ENCODE measurements at regions not wholly inside any gene's neighbourhood (a gene's known extent, or its start where the extent isn't known, plus 50 kb on each side); places are given as distances from the start of the nearest gene placed in this dataset.
"Not testable (repeated sequence)": the region's sequence is repeated elsewhere in the genome, so short reads cannot be mapped to it uniquely, and the experiment has no call there.

GRCh38 chr12:46548605-46549071 is 176.1 kb upstream of the SLC38A2 start:
- no peak overlapping the region for H3K4me3 ChIP-seq (ENCODE audit: low read length in 2 of 2)
- H3K4me1 ChIP-seq (ENCODE audit: control insufficient read depth in 1 of 2, insufficient read depth in 2 of 2, low read length in 2 of 2): peaks cover 0 to 5% of the 10 kb centered on the region in 2 donors
- no peak overlapping the region for H3K27ac ChIP-seq (ENCODE audit: low read depth in 1 of 2, low read length in 2 of 2)
- no peaks in the 10 kb centered on the region for H3K36me3 ChIP-seq (ENCODE audit: control insufficient read depth in 1 of 2, insufficient read depth in 2 of 2, low read length in 1 of 2)
- intact Hi-C loops (cut with DNase I): no loop called here
- DNase-seq: no peak
- no peak for ATAC-seq (ENCODE audit: low FRiP score)
- H3K9me3 ChIP-seq (ENCODE audit: control insufficient read depth, low read length): no peaks in the 10 kb centered on the region
- WGBS, 2 donors: 17% methylated on average over 2 of the region's 2 CpGs
- no peaks in the 10 kb centered on the region for H3K27me3 ChIP-seq (ENCODE audit: control insufficient read depth in 1 of 2, insufficient read depth in 2 of 2, low read length in 1 of 2)

DNA sequence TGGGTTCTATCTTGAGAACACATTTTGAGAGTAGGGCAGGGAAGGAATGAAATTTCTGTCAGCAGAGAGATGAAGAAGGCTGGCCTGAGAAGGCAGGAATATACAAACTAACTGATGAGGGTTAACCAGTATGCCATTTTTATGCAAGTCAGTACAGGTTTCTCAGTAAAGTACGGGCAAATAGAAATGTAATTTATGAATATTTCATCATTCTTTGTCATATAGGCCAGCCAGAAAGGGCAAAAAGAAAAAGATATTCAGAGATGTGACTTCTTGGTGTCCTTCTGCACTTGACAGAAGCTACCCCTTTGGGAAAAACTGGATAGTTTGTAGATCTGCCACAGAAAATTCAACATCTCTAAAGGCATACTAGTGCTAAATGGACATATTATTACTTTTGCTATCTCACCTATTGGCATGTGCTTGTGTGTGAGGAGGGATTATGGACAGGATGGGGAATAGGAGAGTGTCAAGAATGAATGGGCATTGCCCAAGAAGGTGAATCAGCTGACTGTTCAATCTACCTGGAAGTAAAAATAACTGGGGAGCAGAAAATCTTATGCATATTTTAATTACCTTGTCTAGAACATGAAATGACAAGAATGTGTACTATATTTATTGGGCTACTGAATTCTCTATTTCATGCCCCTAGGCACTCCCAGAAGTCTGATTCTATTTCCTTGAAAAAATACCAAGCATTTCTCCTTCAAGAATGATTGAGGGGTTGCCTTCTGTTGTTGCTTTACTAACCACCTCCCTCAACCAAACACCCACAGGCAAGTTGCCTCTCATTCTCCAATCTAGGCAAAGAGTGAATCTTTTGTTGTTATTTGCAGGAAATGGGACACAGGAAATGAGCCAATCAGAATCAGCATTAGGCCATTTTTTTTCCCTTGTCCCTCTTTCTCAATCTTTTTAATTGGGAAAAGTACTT is 175.1 kb upstream of the SLC38A2 start:
- Histone ChIP-seq H3K36me3 (ENCODE audit: control insufficient read depth in 1 of 2, insufficient read depth in 2 of 2, low read length in 1 of 2) (no peaks in the 10 kb centered on the region), H3K4me3 (ENCODE audit: low read length in 2 of 2) (no peak overlapping the region), H3K9me3 (ENCODE audit: control insufficient read depth, low read length) (no peaks in the 10 kb centered on the region), H3K4me1 (ENCODE audit: control insufficient read depth in 1 of 2, insufficient read depth in 2 of 2, low read length in 2 of 2) (peaks cover 0 to 5% of the 10 kb centered on the region in 2 donors), H3K27me3 (ENCODE audit: control insufficient read depth in 1 of 2, insufficient read depth in 2 of 2, low read length in 1 of 2) (no peaks in the 10 kb centered on the region), H3K27ac (ENCODE audit: low read depth in 1 of 2, low read length in 2 of 2) (no peak overlapping the region)
- DNase-seq (no peak), ATAC-seq (ENCODE audit: low FRiP score) (no peak)
- intact Hi-C loops (cut with DNase I): no loop called here
- 94 to 100% methylated on average over 1 of the region's 1 CpG for WGBS, 2 donors

DNA sequence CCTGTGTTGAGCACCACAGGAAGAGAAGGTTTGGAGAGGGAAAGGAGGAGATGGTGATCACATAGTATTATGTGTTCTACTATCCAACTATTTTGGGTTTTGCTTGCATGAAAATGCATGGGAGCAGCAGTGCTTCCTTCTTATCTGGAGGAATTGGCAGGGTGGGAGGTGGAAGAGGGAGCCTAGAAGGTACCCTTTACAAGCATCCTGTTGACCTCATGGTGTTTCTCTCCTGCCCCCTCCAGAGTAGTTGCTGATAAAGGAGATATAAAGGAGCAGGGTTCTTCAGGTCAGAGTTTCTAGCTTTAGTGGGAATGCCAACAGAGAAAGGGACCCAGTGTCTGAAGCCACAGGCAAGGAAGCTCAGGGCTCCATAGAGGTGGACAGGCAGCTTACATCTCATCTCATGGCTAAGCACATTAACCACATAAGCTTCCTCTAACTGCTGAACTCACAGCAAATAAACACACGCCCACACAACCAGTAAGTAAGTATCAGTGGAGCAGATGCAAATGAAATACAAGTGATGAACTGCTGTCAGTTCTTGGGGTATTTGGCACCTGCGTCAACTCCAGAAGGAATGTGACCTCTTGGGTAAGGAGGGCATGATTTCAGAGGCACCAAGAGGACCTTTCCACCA is 174.2 kb upstream of the SLC38A2 start:
- intact Hi-C loops (cut with DNase I): no loop called here

GRCh38 chr12:46543378-46543795 is 170.8 kb upstream of the SLC38A2 start:
- ATAC-seq (ENCODE audit: low FRiP score); H3K9me3 ChIP-seq (ENCODE audit: control insufficient read depth, low read length); H3K36me3 ChIP-seq (ENCODE audit: control insufficient read depth in 1 of 2, insufficient read depth in 2 of 2, low read length in 1 of 2); H3K4me1 ChIP-seq (ENCODE audit: control insufficient read depth in 1 of 2, insufficient read depth in 2 of 2, low read length in 2 of 2); intact Hi-C loops (cut with DNase I); H3K27me3 ChIP-seq (ENCODE audit: control insufficient read depth in 1 of 2, insufficient read depth in 2 of 2, low read length in 1 of 2); DNase-seq; H3K4me3 ChIP-seq (ENCODE audit: low read length in 2 of 2); H3K27ac ChIP-seq (ENCODE audit: low read depth in 1 of 2, low read length in 2 of 2): not testable (repeated sequence)
- 96 to 98% methylated on average over 3 of the region's 3 CpGs for WGBS, 2 donors

More for the DNA sequence above, 174.2 kb upstream of the SLC38A2 start:
- no peaks in the 10 kb centered on the region for H3K27me3 ChIP-seq (ENCODE audit: control insufficient read depth in 1 of 2, insufficient read depth in 2 of 2, low read length in 1 of 2)
- 69 to 94% methylated on average over 2 of the region's 2 CpGs for WGBS, 2 donors
- ATAC-seq (ENCODE audit: low FRiP score) (no peak), DNase-seq (no peak)
- H3K4me3 ChIP-seq (ENCODE audit: low read length in 2 of 2): no peak overlapping the region
- no peak overlapping the region for H3K27ac ChIP-seq (ENCODE audit: low read depth in 1 of 2, low read length in 2 of 2)
- H3K36me3 ChIP-seq (ENCODE audit: control insufficient read depth in 1 of 2, insufficient read depth in 2 of 2, low read length in 1 of 2): no peaks in the 10 kb centered on the region
- H3K4me1 ChIP-seq (ENCODE audit: control insufficient read depth in 1 of 2, insufficient read depth in 2 of 2, low read length in 2 of 2): peaks cover 0 to 5% of the 10 kb centered on the region in 2 donors
- H3K9me3 ChIP-seq (ENCODE audit: control insufficient read depth, low read length): no peaks in the 10 kb centered on the region

DNA sequence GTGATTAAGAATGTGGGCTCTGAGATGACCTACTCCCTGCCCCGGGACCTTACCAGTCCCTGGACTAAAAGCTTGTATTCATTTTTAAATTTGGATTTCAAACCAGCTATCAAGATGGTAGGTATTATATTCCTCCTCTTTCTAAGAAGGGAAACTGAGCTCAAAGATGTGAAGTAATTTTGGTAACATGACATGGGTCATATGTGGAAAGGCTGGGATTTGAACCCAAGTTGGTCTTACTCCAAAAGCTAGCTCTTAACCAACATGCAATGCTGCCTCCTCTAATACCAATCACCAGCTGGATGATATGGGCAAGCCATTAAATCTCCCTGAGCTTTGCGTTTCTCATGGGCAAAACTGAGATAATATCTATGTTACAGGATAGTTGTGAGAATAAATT is 166.4 kb upstream of the SLC38A2 start:
- intact Hi-C loops (cut with DNase I): no loop called here
- no peak overlapping the region for H3K27ac ChIP-seq (ENCODE audit: low read depth in 1 of 2, low read length in 2 of 2)
- 82 to 83% methylated on average over 2 of the region's 2 CpGs for WGBS, 2 donors
- no peaks in the 10 kb centered on the region for H3K36me3 ChIP-seq (ENCODE audit: control insufficient read depth in 1 of 2, insufficient read depth in 2 of 2, low read length in 1 of 2)
- no peaks in the 10 kb centered on the region for H3K4me1 ChIP-seq (ENCODE audit: control insufficient read depth in 1 of 2, insufficient read depth in 2 of 2, low read length in 2 of 2)
- ATAC-seq (ENCODE audit: low FRiP score): no peak
- no peaks in the 10 kb centered on the region for H3K27me3 ChIP-seq (ENCODE audit: control insufficient read depth in 1 of 2, insufficient read depth in 2 of 2, low read length in 1 of 2)
- no peak overlapping the region for H3K4me3 ChIP-seq (ENCODE audit: low read length in 2 of 2)
- no peak for DNase-seq
- H3K9me3 ChIP-seq (ENCODE audit: control insufficient read depth, low read length): no peaks in the 10 kb centered on the region

GRCh38 chr12:46537387-46537955 is 164.9 kb upstream of the SLC38A2 start:
- intact Hi-C loops (cut with DNase I): no loop called here
- no peak for ATAC-seq (ENCODE audit: low FRiP score)

GRCh38 chr12:46536316-46536715 is 163.7 kb upstream of the SLC38A2 start:
- H3K4me3 ChIP-seq (ENCODE audit: low read length in 2 of 2); intact Hi-C loops (cut with DNase I); H3K9me3 ChIP-seq (ENCODE audit: control insufficient read depth, low read length); H3K4me1 ChIP-seq (ENCODE audit: control insufficient read depth in 1 of 2, insufficient read depth in 2 of 2, low read length in 2 of 2); H3K27me3 ChIP-seq (ENCODE audit: control insufficient read depth in 1 of 2, insufficient read depth in 2 of 2, low read length in 1 of 2); H3K27ac ChIP-seq (ENCODE audit: low read depth in 1 of 2, low read length in 2 of 2); ATAC-seq (ENCODE audit: low FRiP score); DNase-seq; H3K36me3 ChIP-seq (ENCODE audit: control insufficient read depth in 1 of 2, insufficient read depth in 2 of 2, low read length in 1 of 2): not testable (repeated sequence)
- 97 to 99% methylated on average over 3 of the region's 3 CpGs for WGBS, 2 donors

More at GRCh38 chr12:46537387-46537955, 164.9 kb upstream of the SLC38A2 start:
- Histone ChIP-seq H3K27ac (ENCODE audit: low read depth in 1 of 2, low read length in 2 of 2) (no peak overlapping the region), H3K4me1 (ENCODE audit: control insufficient read depth in 1 of 2, insufficient read depth in 2 of 2, low read length in 2 of 2) (no peaks in the 10 kb centered on the region), H3K27me3 (ENCODE audit: control insufficient read depth in 1 of 2, insufficient read depth in 2 of 2, low read length in 1 of 2) (no peaks in the 10 kb centered on the region), H3K4me3 (ENCODE audit: low read length in 2 of 2) (no peak overlapping the region), H3K9me3 (ENCODE audit: control insufficient read depth, low read length) (no peaks in the 10 kb centered on the region), H3K36me3 (ENCODE audit: control insufficient read depth in 1 of 2, insufficient read depth in 2 of 2, low read length in 1 of 2) (no peaks in the 10 kb centered on the region)
- DNase-seq: no peak
- 78 to 87% methylated on average over 4 of the region's 4 CpGs for WGBS, 2 donors

DNA sequence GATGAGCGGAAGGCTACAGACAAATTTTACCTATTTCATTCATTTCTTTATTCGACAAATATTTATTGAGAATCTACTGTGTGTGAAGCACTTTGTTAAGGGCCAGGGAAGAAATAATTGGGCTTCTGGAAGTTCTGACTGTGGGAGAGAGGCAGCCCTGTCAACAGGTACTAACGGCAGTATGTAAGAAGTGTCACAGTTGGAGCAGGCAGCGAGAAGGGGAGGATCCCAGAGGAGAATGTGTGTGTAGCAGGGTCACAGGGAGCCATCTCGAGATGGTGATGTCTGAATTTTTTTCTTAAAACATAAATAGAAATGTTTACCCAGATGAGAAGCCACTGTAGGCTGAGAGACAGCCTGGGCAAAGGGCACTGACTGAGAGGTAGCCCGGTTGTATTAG is 163.3 kb upstream of the SLC38A2 start:
- no peak overlapping the region for H3K27ac ChIP-seq (ENCODE audit: low read depth in 1 of 2, low read length in 2 of 2)
- DNase-seq (no peak), ATAC-seq (ENCODE audit: low FRiP score) (no peak)
- intact Hi-C loops (cut with DNase I): no loop called here
- no peaks in the 10 kb centered on the region for H3K9me3 ChIP-seq (ENCODE audit: control insufficient read depth, low read length)
- WGBS, 2 donors: 94 to 96% methylated on average over 6 of the region's 6 CpGs
- H3K4me3 ChIP-seq (ENCODE audit: low read length in 2 of 2): no peak overlapping the region
- no peaks in the 10 kb centered on the region for H3K27me3 ChIP-seq (ENCODE audit: control insufficient read depth in 1 of 2, insufficient read depth in 2 of 2, low read length in 1 of 2)
- no peaks in the 10 kb centered on the region for H3K36me3 ChIP-seq (ENCODE audit: control insufficient read depth in 1 of 2, insufficient read depth in 2 of 2, low read length in 1 of 2)
- no peaks in the 10 kb centered on the region for H3K4me1 ChIP-seq (ENCODE audit: control insufficient read depth in 1 of 2, insufficient read depth in 2 of 2, low read length in 2 of 2)

Data from aorta (tissue), 5 donors.